HepG2 (cell line): ENCODE measurements at regions not wholly inside any gene's neighbourhood (a gene's known extent, or its start where the extent isn't known, plus 50 kb on each side); places are given as distances from the start of the nearest gene placed in this dataset.

ENCODE experiments used
- ATAC-seq: fragments of 200-7000 bp; cut with Tn5 transposase; 3 replicates; pipeline ENCODE4 v1.9.1; 2020; ENCODE audit warnings: mild to moderate bottlenecking, moderate library complexity
- BruUV-seq: library from RNA; stranded (reverse); fragments of 400-500 nt; replicated peaks from 2 replicates; lab custom pipeline; 2021; lab: Mats Ljungman, UMichigan
- CTCF ChIA-PET: fragments of 300-600 bp; formaldehyde crosslinking; extraction: SDS; loops from one replicate; lab custom pipeline; 2021; ENCODE audit warnings: low total read pairs, inconsistent platforms, low intra/inter-chr PET ratio; lab: Yijun Ruan, JAX
- POLR2A ChIA-PET: fragments of 350-600 bp; sonication (Branson Sonifier 250); formaldehyde crosslinking; loops from one replicate; lab custom pipeline; 2020; ENCODE audit warnings: antibody characterized with exemption, inconsistent platforms; lab: Yijun Ruan, JAX
- DNase-seq: peaks from one replicate; pipeline ENCODE4 v3.0.0-alpha.2; 2015; ENCODE audit warnings: low spot score
- FAIRE-seq: peaks from 3 replicates; lab custom pipeline; 2011; peaks lifted over from hg19 to GRCh38; lab: Jason Lieb, UNC
- H2AFZ ChIP-seq: one replicate; pipeline ENCODE4 v1.6.1; 2011; ENCODE audit warnings: low read length, inconsistent platforms
- H3K27ac ChIP-seq: fragments of 300-600 bp; 3 replicates; pipeline ENCODE4 v1.8.0; 2011; ENCODE audit warnings: mixed run types, mild to moderate bottlenecking, mixed read lengths, low read length, inconsistent platforms; ENCODE audit not compliant: insufficient read depth; ENCODE audit errors: extremely low read length
- H3K27me3 ChIP-seq, 2 experiments: fragments of 200-600 bp in 1 of 2; 2 replicates in 1 of 2; 3 replicates in 1 of 2; pipeline versions ENCODE4 v1.6.0 to v1.8.0; 2011; ENCODE audit warnings: low read length in 2 of 2, mild to moderate bottlenecking in 2 of 2, moderate library complexity in 2 of 2, inconsistent platforms in 1 of 2; ENCODE audit not compliant: insufficient read depth in 2 of 2, control insufficient read depth in 1 of 2
- H3K36me3 ChIP-seq, 2 experiments: fragments of 200-600 bp in 1 of 2; replicated peaks in 1 of 2; 2 replicates in 1 of 2; 3 replicates in 1 of 2; pipeline versions ENCODE4 v1.5.1 to v1.8.0; 2011; ENCODE audit warnings: low read length in 2 of 2, inconsistent platforms in 1 of 2; ENCODE audit not compliant: insufficient read depth in 2 of 2, control insufficient read depth in 1 of 2
- H3K4me1 ChIP-seq: 2 replicates; pipeline ENCODE4 v1.5.1; 2012; ENCODE audit warnings: low read length, inconsistent platforms; ENCODE audit not compliant: insufficient read depth
- H3K4me2 ChIP-seq: 2 replicates; pipeline ENCODE4 v1.6.0; 2011; ENCODE audit warnings: low read depth, low read length, inconsistent platforms
- H3K4me3 ChIP-seq, 3 experiments: fragments of 200-600 bp in 1 of 3; sonication (generic), shearing (Covaris generic) in 1 of 3; replicated peaks in 1 of 3; 2 replicates each; pipeline ENCODE4 v1.5.1; 2011 to 2016; ENCODE audit warnings: low read length in 3 of 3, inconsistent platforms in 2 of 3, low read depth in 2 of 3, mild to moderate bottlenecking in 2 of 3, control low read depth in 1 of 3, mixed read lengths in 1 of 3; ENCODE audit not compliant: insufficient read depth in 1 of 3
- H3K79me2 ChIP-seq: one replicate; pipeline ENCODE4 v1.6.1; 2011; ENCODE audit warnings: low read length, inconsistent platforms; ENCODE audit not compliant: insufficient read depth
- H3K9ac ChIP-seq: 2 replicates; pipeline ENCODE4 v1.6.0; 2011; ENCODE audit warnings: mild to moderate bottlenecking, low read depth, low read length, inconsistent platforms; ENCODE audit not compliant: insufficient read depth
- H3K9me3 ChIP-seq: 2 replicates; pipeline ENCODE4 v1.5.1; 2012; ENCODE audit warnings: mild to moderate bottlenecking, low read length
- H4K20me1 ChIP-seq: 2 replicates; pipeline ENCODE4 v1.6.0; 2011; ENCODE audit warnings: inconsistent platforms, mild to moderate bottlenecking, low read length, moderate library complexity; ENCODE audit not compliant: insufficient read depth
- AGO2 ChIP-seq: fragments of 200-400 bp; formaldehyde crosslinking; optimal IDR thresholded peaks from 2 replicates; pipeline ENCODE3; 2017; ENCODE audit warnings: mild to moderate bottlenecking, low read depth, low read length, moderate library complexity
- CTCF ChIP-seq: sonication (generic); formaldehyde crosslinking; IDR thresholded peaks from 2 replicates; pipeline ENCODE4 v1.5.0; 2020; ENCODE audit warnings: mild to moderate bottlenecking, missing genetic modification reagents, moderate library complexity
- DMTF1 ChIP-seq: sonication (generic); formaldehyde crosslinking; IDR thresholded peaks from 2 replicates; pipeline ENCODE4 v1.4.0; 2020; ENCODE audit warnings: mild to moderate bottlenecking, missing genetic modification reagents
- NPAS2 ChIP-seq: sonication (generic); formaldehyde crosslinking; IDR thresholded peaks from 2 replicates; pipeline ENCODE4 v1.8.0; 2022; ENCODE audit warnings: mild to moderate bottlenecking, missing genetic modification reagents, borderline replicate concordance
- POLR2AphosphoS5 ChIP-seq: IDR thresholded peaks from 2 replicates; pipeline ENCODE4 v1.6.1; 2012; ENCODE audit warnings: low read depth, low read length
- RCOR2 ChIP-seq: IDR thresholded peaks from 2 replicates; pipeline ENCODE4 v1.6.1; 2016; ENCODE audit warnings: missing biosample characterization, missing genetic modification reagents
- TFDP2 ChIP-seq: sonication (generic); formaldehyde crosslinking; IDR thresholded peaks from 2 replicates; pipeline ENCODE4 v1.4.0; 2020; ENCODE audit warnings: missing genetic modification reagents
- ZNF543 ChIP-seq: sonication (generic); formaldehyde crosslinking; IDR thresholded peaks from 2 replicates; pipeline ENCODE4 v1.4.0; 2020; ENCODE audit warnings: mild to moderate bottlenecking, missing genetic modification reagents
- ZNF891 ChIP-seq: sonication (generic); formaldehyde crosslinking; IDR thresholded peaks from 2 replicates; pipeline ENCODE4 v1.5.0; 2020; ENCODE audit warnings: mild to moderate bottlenecking, missing genetic modification reagents
- WGBS: methylation state at CpG from one replicate; pipeline ENCODE4 v1.1.6; 2017; ENCODE audit warnings: low lambda C conversion rate; 5-methylcytosine and 5-hydroxymethylcytosine counted together
- in situ Hi-C: cut with HindIII; loops from 2 replicates; pipeline ENCODE4 v1.10.0; 2017; ENCODE audit warnings: low pct_unique_long_range_greater_than_20kb; ENCODE audit not compliant: extremely low pct_ligation_motif_present
- intact Hi-C: fragments of 100-400 bp; cut with micrococcal nuclease; formaldehyde crosslinking; loops from one replicate; pipeline ENCODE4 v1.10.0; 2022; ENCODE audit not compliant: unreplicated experiment
- TF ChIP-seq, protein P1 (sequence below): sonication (generic); formaldehyde crosslinking; IDR thresholded peaks from 2 replicates; pipeline ENCODE4 v1.9.0; 2022; ENCODE audit warnings: low read depth, missing genetic modification reagents
- TF ChIP-seq, protein P2 (sequence below): sonication (generic); formaldehyde crosslinking; IDR thresholded peaks from 2 replicates; pipeline ENCODE4 v1.8.0; 2022; ENCODE audit warnings: low read depth, missing genetic modification reagents

DNA sequence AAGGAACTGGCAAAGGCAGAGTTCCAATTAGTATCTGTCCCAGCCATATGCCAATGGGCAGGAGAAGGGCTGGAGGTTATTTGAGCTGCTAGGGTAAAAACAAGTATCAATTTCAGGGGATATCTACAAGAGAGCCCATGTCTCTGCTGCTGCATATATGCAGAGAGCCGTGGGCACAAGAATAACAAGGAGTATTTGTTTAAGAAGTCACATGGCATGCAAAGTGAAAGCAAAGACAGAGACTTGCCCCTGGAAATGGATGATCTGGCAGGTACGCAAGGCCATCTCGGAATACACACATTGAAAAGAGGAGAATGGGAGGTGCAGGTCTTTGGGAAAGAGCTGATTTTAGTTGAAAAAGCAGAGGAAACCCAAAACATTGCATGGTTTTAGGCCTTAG is 170.6 kb downstream of the EVA1A start (continued):
- TF ChIP-seq ZNF543 (CRISPR knock-in tag), result no peak

DNA sequence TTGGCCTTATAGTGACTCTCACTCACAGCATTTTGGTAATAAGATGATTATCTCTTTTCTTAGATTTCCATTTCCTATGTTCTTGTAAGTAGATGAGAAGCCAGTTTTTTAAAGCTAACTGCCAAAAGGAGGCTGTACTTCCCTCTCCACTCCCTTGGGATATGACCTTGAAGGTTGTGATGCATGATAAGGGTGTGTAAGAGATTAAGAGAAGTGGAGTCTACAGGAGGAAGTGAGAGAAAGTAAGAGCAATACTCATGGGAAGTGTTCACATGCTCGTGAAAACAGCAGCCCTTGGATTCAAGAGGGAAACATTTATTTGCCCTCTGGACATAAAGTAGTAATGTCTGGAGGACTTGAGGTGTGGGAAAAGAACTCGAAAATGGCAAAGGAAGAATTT is 171.5 kb downstream of the EVA1A start:
- Histone ChIP-seq H3K9ac (no peak overlapping the region), H3K9me3 (0 out of 2 replicates have a peak, but pooled peaks cover 4% of the 10 kb centered on the region), H4K20me1 (no peaks in the 10 kb centered on the region), H3K4me2 (no peak overlapping the region), H3K4me3 (no peak overlapping the region), H3K4me1 (peaks cover 14% of the 10 kb centered on the region; the same call in 1 of the 2 replicates), H3K36me3 (no peaks in the 10 kb centered on the region), H3K79me2 (no peaks in the 10 kb centered on the region), H2AFZ (no peak overlapping the region), H3K27ac (no peak overlapping the region), H3K27me3 (0 out of 5 replicates have a peak, but pooled peaks cover 0 to 3% of the 10 kb centered on the region in 2 experiments)
- ChIA-PET CTCF (no interaction called here), POLR2A (no interaction called here)
- 11% methylated on average over 2 of the region's 2 CpGs for WGBS
- FAIRE-seq (no peak), ATAC-seq (no peak), DNase-seq (no peak)
- no TSS peak for BruUV-seq
- intact Hi-C loops (no loop called here), in situ Hi-C loops (no loop called here)
- TF ChIP-seq, protein P1, sequence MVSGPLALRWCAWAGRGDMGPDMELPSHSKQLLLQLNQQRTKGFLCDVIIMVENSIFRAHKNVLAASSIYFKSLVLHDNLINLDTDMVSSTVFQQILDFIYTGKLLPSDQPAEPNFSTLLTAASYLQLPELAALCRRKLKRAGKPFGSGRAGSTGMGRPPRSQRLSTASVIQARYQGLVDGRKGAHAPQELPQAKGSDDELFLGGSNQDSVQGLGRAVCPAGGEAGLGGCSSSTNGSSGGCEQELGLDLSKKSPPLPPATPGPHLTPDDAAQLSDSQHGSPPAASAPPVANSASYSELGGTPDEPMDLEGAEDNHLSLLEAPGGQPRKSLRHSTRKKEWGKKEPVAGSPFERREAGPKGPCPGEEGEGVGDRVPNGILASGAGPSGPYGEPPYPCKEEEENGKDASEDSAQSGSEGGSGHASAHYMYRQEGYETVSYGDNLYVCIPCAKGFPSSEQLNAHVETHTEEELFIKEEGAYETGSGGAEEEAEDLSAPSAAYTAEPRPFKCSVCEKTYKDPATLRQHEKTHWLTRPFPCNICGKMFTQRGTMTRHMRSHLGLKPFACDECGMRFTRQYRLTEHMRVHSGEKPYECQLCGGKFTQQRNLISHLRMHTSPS (CRISPR knock-in tag), result no peak
- TF ChIP-seq NPAS2 (CRISPR knock-in tag) (no peak), TFDP2 (CRISPR knock-in tag) (no peak), CTCF (CRISPR knock-in tag) (no peak), ZNF891 (CRISPR knock-in tag) (no peak), POLR2AphosphoS5 (no peak), RCOR2 (CRISPR knock-in tag) (no peak), DMTF1 (CRISPR knock-in tag) (no peak), AGO2 (no peak)
- TF ChIP-seq, protein P2, sequence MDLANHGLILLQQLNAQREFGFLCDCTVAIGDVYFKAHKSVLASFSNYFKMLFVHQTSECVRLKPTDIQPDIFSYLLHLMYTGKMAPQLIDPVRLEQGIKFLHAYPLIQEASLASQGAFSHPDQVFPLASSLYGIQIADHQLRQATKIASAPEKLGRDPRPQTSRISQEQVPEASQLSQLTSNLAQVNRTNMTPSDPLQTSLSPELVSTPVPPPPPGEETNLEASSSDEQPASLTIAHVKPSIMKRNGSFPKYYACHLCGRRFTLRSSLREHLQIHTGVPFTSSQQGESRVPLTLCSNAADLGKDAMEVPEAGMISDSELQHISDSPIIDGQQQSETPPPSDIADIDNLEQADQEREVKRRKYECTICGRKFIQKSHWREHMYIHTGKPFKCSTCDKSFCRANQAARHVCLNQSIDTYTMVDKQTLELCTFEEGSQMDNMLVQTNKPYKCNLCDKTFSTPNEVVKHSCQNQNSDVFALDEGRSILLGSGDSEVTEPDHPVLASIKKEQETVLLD (CRISPR knock-in tag), result no peak
